HCEC 1CT (cell line): ENCODE measurements at regions not wholly inside any gene's neighbourhood (a gene's known extent, or its start where the extent isn't known, plus 50 kb on each side); places are given as distances from the start of the nearest gene placed in this dataset.
"Not testable (repeated sequence)": the region's sequence is repeated elsewhere in the genome, so short reads cannot be mapped to it uniquely, and the experiment has no call there.

Experiments used
- DNase-seq: peaks from one replicate; pipeline ENCODE4 v3.0.0-alpha.2; 2017

GRCh38 chr10:83522456-83522855, 616.9 kb upstream of the GHITM start:
- no peak for DNase-seq

GRCh38 chr10:83522881-83523386, 616.4 kb upstream of the GHITM start:
- no peak for DNase-seq

- DNase-seq = no peak
These were observed 611.4 kb upstream of the GHITM start for GRCh38 chr10:83527934-83528333.

GRCh38 chr10:83533290-83533689, 606.0 kb upstream of the GHITM start:
- DNase-seq = no peak

- no peak for DNase-seq
These were observed 602.9 kb upstream of the GHITM start for GRCh38 chr10:83536426-83536825.

GRCh38 chr10:83538047-83538446, 601.3 kb upstream of the GHITM start:
- no peak for DNase-seq

GRCh38 chr10:83539528-83540308, 599.6 kb upstream of the GHITM start:
- no peak for DNase-seq

- no peak for DNase-seq
These were observed 598.3 kb upstream of the GHITM start for GRCh38 chr10:83541046-83541445.

GRCh38 chr10:83542774-83543411, 596.4 kb upstream of the GHITM start:
- DNase-seq = no peak

- no peak for DNase-seq
These were observed 595.4 kb upstream of the GHITM start for GRCh38 chr10:83543691-83544462.

- DNase-seq = no peak
These were observed 593.4 kb upstream of the GHITM start for GRCh38 chr10:83545901-83546391.

GRCh38 chr10:83551190-83551589, 588.1 kb upstream of the GHITM start:
- DNase-seq = not testable (repeated sequence)

- DNase-seq = no peak
These were observed 585.9 kb upstream of the GHITM start for GRCh38 chr10:83553366-83553765.

- DNase-seq = no peak
These were observed 584.0 kb upstream of the GHITM start for GRCh38 chr10:83555264-83555663.

- DNase-seq = no peak
These were observed 576.9 kb upstream of the GHITM start for GRCh38 chr10:83562381-83562780.

- no peak for DNase-seq
These were observed 574.3 kb upstream of the GHITM start for GRCh38 chr10:83564889-83565588.

GRCh38 chr10:83572036-83572435, 567.3 kb upstream of the GHITM start:
- DNase-seq = no peak

GRCh38 chr10:83574770-83575169, 564.5 kb upstream of the GHITM start:
- no peak for DNase-seq

GRCh38 chr10:83577421-83577820, 561.9 kb upstream of the GHITM start:
- no peak for DNase-seq

GRCh38 chr10:83580373-83581012, 558.8 kb upstream of the GHITM start:
- DNase-seq = no peak

- DNase-seq = no peak
These were observed 556.8 kb upstream of the GHITM start for GRCh38 chr10:83582407-83583095.

GRCh38 chr10:83585686-83586085, 553.6 kb upstream of the GHITM start:
- no peak for DNase-seq
